Cardiac muscle cell (in vitro differentiated cells and primary cell): ENCODE measurements at regions not wholly inside any gene's neighbourhood (a gene's known extent, or its start where the extent isn't known, plus 50 kb on each side); places are given as distances from the start of the nearest gene placed in this dataset.

Experiments
- DNase-seq, 2 donors: peaks; one replicate each; pipeline versions ENCODE4 v3.0.0 to v3.0.0-alpha.2; 2010 to 2017; ENCODE audit warnings: low read depth in 1 of 2, low spot score in 1 of 2
- H3K27ac ChIP-seq: fragments of 200-600 bp; sonication (generic); 2 replicates; pipeline ENCODE4 v1.5.1; 2016
- H3K27me3 ChIP-seq: fragments of 200-600 bp; sonication (generic); 2 replicates; pipeline ENCODE4 v1.6.0; 2016; ENCODE audit warnings: control low read depth
- H3K36me3 ChIP-seq: fragments of 200-600 bp; sonication (generic); 2 replicates; pipeline ENCODE4 v1.5.1; 2016; ENCODE audit warnings: control low read depth
- H3K4me1 ChIP-seq: fragments of 200-600 bp; sonication (generic); 2 replicates; pipeline ENCODE4 v1.8.1; 2017; ENCODE audit warnings: low read depth, mild to moderate bottlenecking, mixed run types
- H3K4me3 ChIP-seq: fragments of 200-600 bp; sonication (generic); 2 replicates; pipeline ENCODE4 v1.5.1; 2016; ENCODE audit warnings: mild to moderate bottlenecking
- H3K9me3 ChIP-seq: fragments of 200-600 bp; sonication (generic); 2 replicates; pipeline ENCODE4 v1.5.1; 2017; ENCODE audit warnings: low read depth, mild to moderate bottlenecking, control low read depth
- CTCF ChIP-seq: IDR thresholded peaks from 2 replicates; pipeline ENCODE4 v1.5.1; 2012; ENCODE audit warnings: low read depth, mild to moderate bottlenecking, low read length

- no peaks in the 10 kb centered on the region for H3K9me3 ChIP-seq
- no peak for DNase-seq
- no peak for TF ChIP-seq CTCF
- no peaks in the 10 kb centered on the region for H3K4me1 ChIP-seq
- H3K27me3 ChIP-seq = no peaks in the 10 kb centered on the region
- H3K27ac ChIP-seq = no peak overlapping the region
- no peaks in the 10 kb centered on the region for H3K36me3 ChIP-seq
- H3K4me3 ChIP-seq = no peak overlapping the region
These were observed 1316.3 kb downstream of the STIM2 start for GRCh38 chr4:28176942-28177341.

- H3K4me3 ChIP-seq = no peak overlapping the region
- H3K36me3 ChIP-seq = no peaks in the 10 kb centered on the region
- no peaks in the 10 kb centered on the region for H3K27me3 ChIP-seq
- TF ChIP-seq CTCF = no peak
- no peak overlapping the region for H3K27ac ChIP-seq
- no peaks in the 10 kb centered on the region for H3K9me3 ChIP-seq
- DNase-seq = no peak
- H3K4me1 ChIP-seq = no peaks in the 10 kb centered on the region
These were observed 1317.0 kb downstream of the STIM2 start for GRCh38 chr4:28177641-28178040.

DNA sequence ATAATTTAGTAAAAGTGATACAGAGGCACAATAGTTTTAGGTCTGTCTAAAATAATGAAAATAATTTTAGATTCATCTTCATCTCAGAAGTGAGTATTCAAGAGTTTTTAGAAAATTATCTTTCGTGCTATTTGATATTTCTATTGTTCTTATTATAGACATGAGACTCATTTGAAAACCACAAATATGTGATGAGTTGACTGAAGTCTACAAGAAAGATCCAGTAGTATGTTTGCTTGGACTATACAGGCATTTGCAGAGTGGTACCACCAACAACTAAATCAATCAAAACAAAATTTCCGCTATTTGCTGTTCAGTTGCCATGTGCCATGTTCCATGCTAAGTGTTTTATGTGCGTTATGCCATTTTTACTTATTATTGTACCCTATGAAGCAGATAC lies 1318.5 kb downstream of the STIM2 start:
- DNase-seq = no peak
- H3K9me3 ChIP-seq = no peaks in the 10 kb centered on the region
- H3K36me3 ChIP-seq = no peaks in the 10 kb centered on the region
- H3K4me3 ChIP-seq = no peak overlapping the region
- TF ChIP-seq CTCF = no peak
- no peaks in the 10 kb centered on the region for H3K27me3 ChIP-seq
- H3K4me1 ChIP-seq = no peaks in the 10 kb centered on the region
- no peak overlapping the region for H3K27ac ChIP-seq

DNA sequence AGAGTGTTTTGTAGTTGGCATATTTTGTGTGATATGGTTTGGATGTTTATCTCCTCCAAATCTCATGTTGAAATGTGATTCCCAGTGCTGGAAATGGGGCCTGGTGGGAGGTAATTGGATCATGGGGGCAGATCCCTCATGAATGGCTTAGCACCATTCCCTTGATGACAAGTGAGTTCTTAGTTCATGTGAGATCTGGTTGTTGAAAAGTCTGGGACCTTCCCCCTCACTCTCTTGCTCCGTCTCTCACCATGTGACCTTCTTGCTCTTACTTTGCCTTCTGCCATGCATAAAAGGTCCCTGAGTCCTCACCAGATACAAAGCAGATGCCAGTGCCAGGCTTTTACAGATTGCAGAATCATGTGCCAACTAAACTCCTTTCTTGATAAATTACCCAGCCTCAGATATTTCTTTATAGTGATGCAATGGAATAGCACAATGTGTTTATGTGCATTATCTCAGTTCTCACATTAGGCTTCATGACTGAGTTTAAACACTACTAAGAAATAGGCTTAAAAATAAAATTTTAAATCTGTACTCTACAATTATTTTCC lies 1348.8 kb downstream of the STIM2 start:
- Histone ChIP-seq H3K27ac (no peak overlapping the region), H3K27me3 (no peaks in the 10 kb centered on the region), H3K4me3 (no peak overlapping the region), H3K36me3 (no peaks in the 10 kb centered on the region), H3K4me1 (no peaks in the 10 kb centered on the region), H3K9me3 (no peaks in the 10 kb centered on the region)
- no peak for TF ChIP-seq CTCF
- no peak for DNase-seq

DNA sequence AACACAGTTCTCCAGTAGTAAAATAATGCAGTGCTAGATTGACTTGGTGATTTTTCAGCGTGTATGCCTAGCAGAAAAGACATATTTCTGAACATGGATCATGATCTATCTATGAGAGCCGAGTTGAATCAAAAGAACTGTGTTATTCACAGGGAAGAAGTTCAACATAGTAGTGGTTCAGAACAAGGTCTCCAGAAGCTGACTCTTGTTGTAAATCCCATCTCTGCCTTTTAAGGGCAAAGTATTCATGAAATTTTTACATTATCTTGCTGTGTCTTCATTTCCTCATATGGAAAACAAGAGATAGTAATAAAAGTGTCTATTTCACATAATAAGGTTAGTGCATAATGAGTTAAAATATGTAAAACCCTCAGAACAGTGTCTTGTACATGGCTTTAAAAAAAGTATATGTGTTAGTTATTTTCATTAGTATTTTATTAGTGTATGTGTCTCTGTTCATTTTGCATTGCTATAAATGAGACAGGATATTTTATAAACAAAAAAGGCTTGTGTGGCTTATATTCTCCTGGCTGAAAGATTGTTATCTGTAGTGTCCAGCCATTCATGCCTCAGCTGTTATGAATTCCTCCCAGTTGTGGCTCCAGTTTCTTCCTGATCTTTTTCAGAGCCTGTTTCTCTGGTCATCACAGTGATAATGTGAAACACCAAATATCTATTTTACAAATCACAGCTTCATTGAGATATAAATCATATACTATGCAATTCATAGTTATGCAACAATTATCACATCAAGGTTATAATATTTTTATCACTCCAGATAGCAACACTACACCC lies 1351.2 kb downstream of the STIM2 start:
- Histone ChIP-seq H3K9me3 (no peaks in the 10 kb centered on the region), H3K27ac (no peak overlapping the region), H3K4me1 (peaks cover 6% of the 10 kb centered on the region), H3K27me3 (no peaks in the 10 kb centered on the region), H3K4me3 (no peak overlapping the region), H3K36me3 (no peaks in the 10 kb centered on the region)
- no peak for TF ChIP-seq CTCF
- DNase-seq = no peak
